GM21390 (cell line): ENCODE measurements at regions not wholly inside any gene's neighbourhood (a gene's known extent, or its start where the extent isn't known, plus 50 kb on each side); places are given as distances from the start of the nearest gene placed in this dataset.
"Not testable (repeated sequence)": the region's sequence is repeated elsewhere in the genome, so short reads cannot be mapped to it uniquely, and the experiment has no call there.

Source experiments
- ATAC-seq: cut with Tn5 transposase; IDR thresholded peaks from one replicate; pipeline ENCODE4 v1.9.1; 2021; ENCODE audit not compliant: unreplicated experiment

GRCh38 chr7:82625377-82625776, 181.8 kb upstream of the CACNA2D1 start:
- ATAC-seq = no peak

DNA sequence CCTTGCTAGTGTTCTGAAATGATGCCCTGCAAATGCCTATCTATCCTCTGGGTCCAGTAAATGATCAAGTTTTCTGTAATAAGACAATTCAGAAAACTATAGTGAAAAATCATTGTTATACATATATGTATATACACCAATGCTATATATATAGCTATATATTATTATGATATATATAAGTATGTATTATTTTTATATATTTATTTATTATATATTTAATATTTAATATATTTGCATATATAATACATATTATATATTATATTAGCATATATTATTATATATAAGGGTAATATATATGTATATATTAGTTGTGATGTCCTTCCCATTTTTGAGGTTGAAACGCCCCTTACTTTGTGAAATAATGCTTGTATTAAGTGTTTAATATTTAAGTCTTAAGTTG, 181.4 kb upstream of the CACNA2D1 start:
- no peak for ATAC-seq

- ATAC-seq = no peak
Observed at GRCh38 chr7:82624337-82624736, 180.8 kb upstream of the CACNA2D1 start.

GRCh38 chr7:82623812-82624211, 180.2 kb upstream of the CACNA2D1 start:
- ATAC-seq = no peak

DNA sequence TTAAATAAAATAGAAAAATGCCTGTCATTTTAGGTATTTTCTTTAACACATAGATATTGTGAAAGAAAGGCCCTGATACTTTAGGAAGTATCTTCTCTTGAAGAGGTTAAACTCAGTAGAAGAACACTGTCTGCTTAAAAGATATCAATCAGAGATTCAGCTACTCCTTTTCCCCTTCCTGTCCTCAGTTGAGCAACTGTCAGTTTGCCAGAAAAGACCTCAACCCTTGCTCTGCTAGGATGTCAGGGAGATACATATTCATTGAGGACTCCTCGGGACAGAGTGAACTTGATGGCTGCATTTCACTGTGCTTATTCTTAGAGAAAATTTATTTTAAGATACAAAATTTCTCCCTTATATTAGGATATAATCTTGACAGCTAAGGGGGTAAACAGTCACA, 173.6 kb upstream of the CACNA2D1 start:
- ATAC-seq = no peak

DNA sequence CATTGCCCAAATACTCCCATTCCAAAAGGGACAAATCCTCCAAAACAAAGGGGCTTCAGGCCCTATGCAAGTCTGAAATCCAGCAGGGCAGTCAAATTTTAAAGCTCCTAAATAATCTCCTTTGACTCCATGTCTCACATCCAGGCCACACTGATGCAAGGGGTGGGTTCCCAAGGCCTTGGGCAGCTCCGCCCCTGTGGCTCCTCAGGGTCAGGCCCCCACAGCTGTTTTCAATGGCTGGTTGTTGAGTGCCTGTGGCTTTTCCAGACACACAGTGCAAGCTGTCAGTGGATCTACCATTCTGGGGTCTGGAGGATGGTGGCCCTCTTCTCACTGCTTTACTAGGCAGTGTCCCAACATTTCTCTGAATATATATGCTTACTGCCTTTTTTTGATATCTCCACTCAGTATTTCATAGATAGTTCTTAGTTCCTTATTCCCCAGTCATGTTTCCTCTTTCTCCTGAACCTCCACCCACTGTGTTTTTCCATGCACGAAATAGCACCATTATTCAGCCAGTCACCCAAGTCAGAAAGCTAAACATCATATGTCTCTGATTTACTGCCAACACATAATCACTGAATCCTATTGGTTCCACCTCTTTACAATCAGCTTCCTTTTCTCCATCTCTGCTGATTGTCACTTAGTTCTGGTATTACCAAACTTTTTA, 172.6 kb upstream of the CACNA2D1 start:
- no peak for ATAC-seq

DNA sequence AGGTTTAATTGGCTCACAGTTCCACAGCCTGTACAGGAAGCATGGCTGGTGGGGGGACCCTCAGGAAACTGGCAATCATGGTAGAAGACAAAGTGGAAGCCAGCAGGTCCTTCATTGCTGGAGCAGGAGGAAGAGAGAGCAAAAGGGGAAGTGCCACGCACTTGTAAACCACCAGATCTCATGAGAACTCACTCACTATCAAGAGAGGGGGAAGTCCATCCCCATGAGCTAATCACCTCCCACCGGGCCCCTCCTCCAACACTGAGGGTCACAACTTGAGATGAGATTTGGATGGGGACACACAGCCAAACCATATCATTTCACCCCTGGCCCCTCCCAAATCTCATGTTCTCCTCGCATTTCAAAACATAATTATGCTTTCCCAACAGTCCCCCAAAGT, 171.9 kb upstream of the CACNA2D1 start:
- ATAC-seq = no peak

GRCh38 chr7:82609746-82610145, 166.2 kb upstream of the CACNA2D1 start:
- no peak for ATAC-seq

DNA sequence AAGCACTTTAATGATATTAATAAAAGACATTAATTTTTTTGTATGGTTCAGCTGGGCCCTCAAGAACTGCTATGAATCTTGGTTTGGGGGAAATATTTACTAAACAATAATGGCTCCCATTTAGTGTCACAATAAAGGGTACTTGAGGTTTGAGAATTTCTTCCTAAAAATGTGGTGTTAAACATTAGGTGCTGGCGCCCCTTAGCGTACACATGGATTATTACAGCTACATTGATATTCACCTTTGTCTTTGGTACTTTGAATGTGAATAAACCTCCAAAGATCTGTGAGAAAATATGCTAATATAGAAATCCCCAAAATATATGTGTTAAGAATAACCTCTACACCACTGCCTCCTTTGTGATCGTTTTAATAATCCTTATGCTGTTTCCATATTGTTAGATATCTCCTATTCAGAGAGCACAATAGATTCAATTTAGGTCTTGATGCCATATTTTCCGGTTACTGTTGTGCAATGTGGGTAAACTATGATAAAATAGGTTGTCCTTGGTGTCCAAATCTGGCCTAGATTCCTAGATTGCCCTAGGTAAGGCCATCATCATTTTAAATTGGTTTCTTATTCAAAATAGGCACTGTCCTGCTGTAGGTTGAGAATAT, 161.8 kb upstream of the CACNA2D1 start:
- ATAC-seq = peak; percentile 65

GRCh38 chr7:82602066-82602465, 158.5 kb upstream of the CACNA2D1 start:
- no peak for ATAC-seq

- no peak for ATAC-seq
Observed at GRCh38 chr7:82600531-82600930, 157.0 kb upstream of the CACNA2D1 start.

DNA sequence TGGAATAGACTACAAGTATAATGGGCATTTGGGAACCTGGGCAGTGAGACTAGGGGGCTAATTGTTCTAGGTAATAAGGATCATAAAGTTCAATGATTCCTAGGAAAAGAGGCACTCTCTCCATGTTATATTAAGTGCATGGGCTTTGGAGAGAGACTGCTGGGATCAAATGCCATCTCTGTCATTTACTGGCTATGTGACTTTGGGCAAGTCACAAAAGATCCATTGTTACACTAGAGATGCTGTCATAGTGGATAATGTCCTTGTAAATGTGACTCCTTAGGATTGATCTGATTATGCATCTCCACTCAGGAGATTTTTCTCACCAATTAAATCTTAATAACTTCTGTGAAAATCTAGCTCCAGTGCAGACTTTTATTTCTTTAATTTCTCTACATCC, 156.3 kb upstream of the CACNA2D1 start:
- ATAC-seq = no peak

DNA sequence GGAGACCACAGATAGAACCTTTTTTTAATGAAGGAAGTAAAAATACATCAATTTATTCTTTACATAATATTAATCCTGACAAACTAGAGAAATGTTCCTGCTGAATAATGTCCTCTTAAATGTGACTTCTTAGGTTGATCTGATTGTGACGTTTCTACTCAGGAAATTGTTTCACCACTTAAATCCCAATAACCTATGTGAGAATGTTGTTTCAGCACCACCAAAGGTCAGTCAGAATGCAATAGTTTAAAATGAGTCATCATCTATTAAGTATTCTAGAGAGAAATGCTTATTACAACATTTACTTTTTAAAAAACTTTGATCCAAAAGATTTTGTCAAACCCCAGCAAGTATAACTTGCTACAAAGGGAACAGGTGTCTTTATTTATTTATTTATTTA, 155.4 kb upstream of the CACNA2D1 start:
- ATAC-seq = no peak

- ATAC-seq = not testable (repeated sequence)
Observed at GRCh38 chr7:82595795-82596194, 152.2 kb upstream of the CACNA2D1 start.

DNA sequence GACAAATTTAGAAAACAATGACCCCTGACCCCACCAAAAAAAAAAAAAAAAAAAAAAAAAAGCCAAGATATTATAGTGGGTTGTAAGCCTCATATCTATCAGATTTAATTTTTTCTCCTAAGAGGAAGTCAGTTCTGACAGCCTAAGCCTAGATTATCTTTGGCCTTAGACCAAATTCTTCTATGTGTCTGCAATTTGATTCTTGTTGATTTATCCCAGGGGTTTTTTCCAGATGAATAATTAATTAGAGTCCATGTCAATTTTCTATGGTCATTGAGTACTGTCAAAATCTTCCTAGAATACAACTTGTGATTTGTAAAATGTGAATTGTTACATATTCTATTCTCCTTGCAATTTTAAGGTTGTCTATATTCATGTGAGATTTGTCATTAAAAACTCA, 151.6 kb upstream of the CACNA2D1 start:
- ATAC-seq = no peak

DNA sequence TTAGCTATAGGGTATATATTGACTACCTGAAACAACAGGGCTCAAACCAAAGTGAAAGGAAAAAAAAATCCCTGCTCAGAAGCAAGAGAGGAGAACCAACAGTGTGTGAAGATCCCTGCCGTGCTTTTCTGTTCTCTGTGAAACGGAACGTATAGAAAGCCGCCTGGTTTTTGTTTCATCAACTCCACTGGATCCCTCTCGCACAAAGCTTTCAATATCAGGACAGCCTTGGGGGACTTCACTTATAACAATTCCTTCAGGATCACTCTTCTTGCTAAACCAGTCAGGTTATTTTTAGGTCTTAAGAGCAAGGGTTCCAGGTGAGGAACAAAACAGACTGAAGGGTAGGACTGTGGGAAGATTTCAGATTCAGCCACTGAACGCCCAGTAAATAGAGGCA, 151.1 kb upstream of the CACNA2D1 start:
- ATAC-seq = no peak

DNA sequence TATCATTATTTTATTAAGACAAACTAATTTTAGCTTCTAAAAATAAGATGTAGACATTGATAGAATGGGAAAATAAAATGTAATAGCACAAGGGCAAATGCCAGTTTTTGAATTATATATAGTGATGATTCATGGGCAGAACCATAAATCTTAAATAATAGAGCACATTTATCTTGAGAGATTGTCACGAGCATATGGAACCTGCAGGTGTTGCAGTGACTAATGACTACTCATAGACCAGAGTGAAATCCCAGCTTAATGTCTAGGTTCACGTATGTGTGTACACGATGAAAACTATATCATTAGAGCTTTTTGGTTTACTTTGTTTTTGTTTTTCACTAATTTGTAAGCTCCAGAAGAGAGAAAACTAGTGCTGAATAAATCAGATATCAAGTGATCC, 150.2 kb upstream of the CACNA2D1 start:
- ATAC-seq = no peak

- no peak for ATAC-seq
Observed at GRCh38 chr7:82592416-82592815, 148.8 kb upstream of the CACNA2D1 start.

GRCh38 chr7:82579047-82579446, 135.5 kb upstream of the CACNA2D1 start:
- ATAC-seq = no peak

GRCh38 chr7:82578430-82578829, 134.9 kb upstream of the CACNA2D1 start:
- ATAC-seq = no peak

DNA sequence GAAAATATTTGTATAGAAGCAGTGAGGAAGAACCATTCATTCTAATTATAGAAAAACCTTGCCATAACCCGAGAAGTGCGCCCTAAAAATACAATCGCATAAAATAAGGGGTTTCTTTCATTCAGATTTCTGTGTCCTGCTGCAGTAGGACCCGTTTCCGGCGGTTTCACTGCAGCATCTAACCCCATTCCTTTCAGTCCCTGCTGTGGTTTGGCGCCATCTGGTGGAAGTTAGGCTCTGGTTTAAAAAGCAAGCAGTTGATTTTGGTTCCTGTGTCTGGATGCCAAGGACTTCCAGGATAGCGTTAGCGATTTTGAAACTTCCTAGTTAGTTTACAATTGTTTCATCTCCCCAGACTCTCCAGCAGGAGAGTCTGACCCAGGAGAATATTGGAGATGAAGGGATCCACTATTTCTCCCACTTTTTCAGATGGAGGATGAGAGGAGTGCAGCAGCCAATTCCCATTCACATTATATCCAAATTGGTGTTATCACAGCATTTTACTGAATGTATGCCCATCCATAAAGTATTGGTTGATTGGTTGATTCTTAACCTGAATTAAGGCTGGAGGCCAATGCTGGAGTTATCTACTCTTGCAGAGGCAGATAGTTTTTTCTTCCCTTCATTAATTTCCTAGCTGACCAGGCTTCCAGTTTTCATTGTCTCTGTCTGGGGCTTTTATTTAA, 128.8 kb upstream of the CACNA2D1 start:
- peak; percentile 95 for ATAC-seq

- ATAC-seq = not testable (repeated sequence)
Observed at GRCh38 chr7:82571047-82571446, 127.5 kb upstream of the CACNA2D1 start.
